ENCODE measurements at regions not wholly inside any gene's neighbourhood (a gene's known extent, or its start where the extent isn't known, plus 50 kb on each side); places are given as distances from the start of the nearest gene placed in this dataset.
A peak's percentile ranks its signal among the peaks of the same experiment; 100 is the strongest.
"Not testable (repeated sequence)": the region's sequence is repeated elsewhere in the genome, so short reads cannot be mapped to it uniquely, and the experiment has no call there.

- peak; percentile 57 for DNase-seq (ENCODE audit: low spot score)
These were observed 389.2 kb downstream of the SRGAP2C start for GRCh38 chr1:121573881-121574504.

- not testable (repeated sequence) for DNase-seq (ENCODE audit: low spot score)
These were observed 389.7 kb downstream of the SRGAP2C start for GRCh38 chr1:121574505-121574899.

- DNase-seq (ENCODE audit: low spot score), result not testable (repeated sequence)
These were observed 398.1 kb downstream of the SRGAP2C start for GRCh38 chr1:121582898-121583297.

GRCh38 chr1:121586369-121587229 lies 401.8 kb downstream of the SRGAP2C start:
- DNase-seq (ENCODE audit: low spot score), result no peak

GRCh38 chr1:121587230-121587569 lies 402.4 kb downstream of the SRGAP2C start:
- DNase-seq (ENCODE audit: low spot score), result no peak

- peak; percentile 48 for DNase-seq (ENCODE audit: low spot score)
These were observed 403.0 kb downstream of the SRGAP2C start for GRCh38 chr1:121587777-121588176.

GRCh38 chr1:121594096-121594495 lies 409.3 kb downstream of the SRGAP2C start:
- DNase-seq (ENCODE audit: low spot score), result no peak

GRCh38 chr1:121595089-121595488 lies 410.3 kb downstream of the SRGAP2C start:
- no peak for DNase-seq (ENCODE audit: low spot score)

GRCh38 chr1:121604843-121605444 lies 420.2 kb downstream of the SRGAP2C start:
- DNase-seq (ENCODE audit: low spot score), result not testable (repeated sequence)

GRCh38 chr1:121607499-121607898 lies 422.7 kb downstream of the SRGAP2C start:
- not testable (repeated sequence) for DNase-seq (ENCODE audit: low spot score)

Measured in AG20443 (cell line).